ENCODE measurements at regions not wholly inside any gene's neighbourhood (a gene's known extent, or its start where the extent isn't known, plus 50 kb on each side); places are given as distances from the start of the nearest gene placed in this dataset.

GRCh38 chr11:111441443-111441842, 62.4 kb upstream of the POU2AF1 start:
- peak in 1 of 2 experiments; percentile 42 for DNase-seq (ENCODE audit: low read depth in 1 of 2, low spot score in 1 of 2)
- TF ChIP-seq PBX3 (IDR thresholded peaks at IDR 0.05), result no peak
- no peak for TF ChIP-seq RNF2 (IDR thresholded peaks at IDR 0.05; ENCODE audit: borderline replicate concordance, low read depth)
- no peak for TF ChIP-seq EHMT2 (IDR thresholded peaks at IDR 0.05; ENCODE audit: low read depth)
- TF ChIP-seq KDM5A (IDR thresholded peaks at IDR 0.05), result no peak
- TF ChIP-seq HOXB13 (CRISPR knock-in tag; IDR thresholded peaks at IDR 0.05; ENCODE audit: low read depth), result no peak
- TF ChIP-seq JUN (IDR thresholded peaks at IDR 0.05), result no peak
- POLR2A ChIA-PET, result no interaction called here
- no peaks in the 10 kb centered on the region for H3K4me1 ChIP-seq
- H3K4me3 ChIP-seq, result no peak overlapping the region
- no peak overlapping the region for H3K27ac ChIP-seq
- no peak overlapping the region for H3K4me2 ChIP-seq
- WGBS (ENCODE audit: missing lambda C conversion rate), result 18% methylated on average over 8 of the region's 8 CpGs
- CTCF ChIA-PET, result interaction anchor here (0.5 to 4.6 kb wide), 3 partner anchors 13 to 157 kb away, joined by 3 to 23 read pairs (median 7); no protein-coding TSS in a partner anchor
- FAIRE-seq, result no peak
- H3K9me3 ChIP-seq, result no peaks in the 10 kb centered on the region
- peak; percentile 12 to 50; a peak in 4 of 6 replicates for ATAC-seq

- no peak for FAIRE-seq
- no peak overlapping the region for H3K4me3 ChIP-seq
- H3K4me2 ChIP-seq, result no peak overlapping the region
- H3K4me1 ChIP-seq, result no peaks in the 10 kb centered on the region
- ChIA-PET CTCF (interaction anchor here (1.6 to 4.6 kb wide), 2 partner anchors 12 to 156 kb away, joined by 7 to 23 read pairs; no protein-coding TSS in a partner anchor), POLR2A (no interaction called here)
- WGBS (ENCODE audit: missing lambda C conversion rate), result 91% methylated on average over 5 of the region's 5 CpGs
- TF ChIP-seq RAD21 (conservative IDR thresholded peaks at IDR 0.05 in 1 of 2, IDR thresholded peaks at IDR 0.05 in 1 of 2), result no peak
- no peak for TF ChIP-seq PBX3 (IDR thresholded peaks at IDR 0.05)
- TF ChIP-seq JUN (IDR thresholded peaks at IDR 0.05), result no peak
- TF ChIP-seq EHMT2 (IDR thresholded peaks at IDR 0.05; ENCODE audit: low read depth), result no peak
- no peak for TF ChIP-seq RFX5 (IDR thresholded peaks at IDR 0.05)
- no peak for ATAC-seq
- no peak for DNase-seq (ENCODE audit: low read depth in 1 of 2, low spot score in 1 of 2)
- H3K9me3 ChIP-seq, result no peaks in the 10 kb centered on the region
- no peak overlapping the region for H3K27ac ChIP-seq
Observed at GRCh38 chr11:111440416-111441205, 61.5 kb upstream of the POU2AF1 start.

GRCh38 chr11:111439901-111440300, 60.8 kb upstream of the POU2AF1 start:
- Histone ChIP-seq H3K4me2 (no peak overlapping the region), H3K4me1 (no peaks in the 10 kb centered on the region), H3K27ac (no peak overlapping the region), H3K9me3 (no peaks in the 10 kb centered on the region), H3K4me3 (no peak overlapping the region)
- ATAC-seq (no peak), DNase-seq (ENCODE audit: low read depth in 1 of 2, low spot score in 1 of 2) (no peak), FAIRE-seq (no peak)
- TF ChIP-seq JUNB (IDR thresholded peaks at IDR 0.05), result no peak
- TF ChIP-seq HOXB13 (CRISPR knock-in tag; IDR thresholded peaks at IDR 0.05; ENCODE audit: low read depth), result no peak
- no peak for TF ChIP-seq JUN (IDR thresholded peaks at IDR 0.05)
- TF ChIP-seq SREBF2 (IDR thresholded peaks at IDR 0.05), result no peak
- TF ChIP-seq RFX5 (IDR thresholded peaks at IDR 0.05), result no peak
- no peak for TF ChIP-seq CHD2 (IDR thresholded peaks at IDR 0.05; ENCODE audit: low read length, partially characterized antibody)
- no peak for TF ChIP-seq KDM5A (IDR thresholded peaks at IDR 0.05)
- TF ChIP-seq ESRRA (IDR thresholded peaks at IDR 0.05; ENCODE audit: borderline replicate concordance, low read length), result no peak
- no peak for TF ChIP-seq RNF2 (IDR thresholded peaks at IDR 0.05; ENCODE audit: borderline replicate concordance, low read depth)
- TF ChIP-seq BHLHE40 (IDR thresholded peaks at IDR 0.05; ENCODE audit: low read depth, low read length), result no peak
- no peak for TF ChIP-seq CTCF (IDR thresholded peaks at IDR 0.05)
- ChIA-PET POLR2A (no interaction called here), CTCF (interaction anchor here (0.7 to 4.6 kb wide), 5 partner anchors 12 to 159 kb away, joined by 3 to 23 read pairs (median 4); no protein-coding TSS in a partner anchor)
- 81% methylated on average over 1 of the region's 1 CpG for WGBS (ENCODE audit: missing lambda C conversion rate)
